NCI-H187 treated with DMSO at 0.1 percent for 48 hours (cell line): ENCODE measurements at regions not wholly inside any gene's neighbourhood (a gene's known extent, or its start where the extent isn't known, plus 50 kb on each side); places are given as distances from the start of the nearest gene placed in this dataset.

Source experiments
- DNase-seq: peaks from one replicate; lab custom pipeline; 2025; lab: John Stamatoyannopoulos, UW

GRCh38 chr22:22075382-22076163 is 93.0 kb upstream of the TOP3B start:
- no peak for DNase-seq

GRCh38 chr22:22074634-22075381 is 92.2 kb upstream of the TOP3B start:
- DNase-seq, result no peak

- no peak for DNase-seq
Observed at GRCh38 chr22:22073769-22074561, 91.4 kb upstream of the TOP3B start.

- DNase-seq, result no peak
Observed at GRCh38 chr22:22072169-22072836, 89.7 kb upstream of the TOP3B start.

- no peak for DNase-seq
Observed at GRCh38 chr22:22071455-22071854, 88.9 kb upstream of the TOP3B start.

GRCh38 chr22:22070371-22070824 is 87.8 kb upstream of the TOP3B start:
- no peak for DNase-seq

GRCh38 chr22:22069450-22070370 is 87.1 kb upstream of the TOP3B start:
- no peak for DNase-seq

GRCh38 chr22:22068657-22069056 is 86.1 kb upstream of the TOP3B start:
- no peak for DNase-seq

- no peak for DNase-seq
Observed at GRCh38 chr22:22068025-22068424, 85.4 kb upstream of the TOP3B start.

GRCh38 chr22:22067192-22067591 is 84.6 kb upstream of the TOP3B start:
- no peak for DNase-seq

- no peak for DNase-seq
Observed at GRCh38 chr22:22064580-22064979, 82.0 kb upstream of the TOP3B start.

GRCh38 chr22:22062306-22062793 is 79.8 kb upstream of the TOP3B start:
- no peak for DNase-seq

- no peak for DNase-seq
Observed at GRCh38 chr22:22061085-22062077, 78.8 kb upstream of the TOP3B start.

GRCh38 chr22:22060200-22061084 is 77.9 kb upstream of the TOP3B start:
- DNase-seq, result no peak

- DNase-seq, result no peak
Observed at GRCh38 chr22:22059291-22060002, 76.9 kb upstream of the TOP3B start.

- DNase-seq, result no peak
Observed at GRCh38 chr22:22058633-22059290, 76.2 kb upstream of the TOP3B start.
